ENCODE measurements at regions not wholly inside any gene's neighbourhood (a gene's known extent, or its start where the extent isn't known, plus 50 kb on each side); places are given as distances from the start of the nearest gene placed in this dataset.

DNA sequence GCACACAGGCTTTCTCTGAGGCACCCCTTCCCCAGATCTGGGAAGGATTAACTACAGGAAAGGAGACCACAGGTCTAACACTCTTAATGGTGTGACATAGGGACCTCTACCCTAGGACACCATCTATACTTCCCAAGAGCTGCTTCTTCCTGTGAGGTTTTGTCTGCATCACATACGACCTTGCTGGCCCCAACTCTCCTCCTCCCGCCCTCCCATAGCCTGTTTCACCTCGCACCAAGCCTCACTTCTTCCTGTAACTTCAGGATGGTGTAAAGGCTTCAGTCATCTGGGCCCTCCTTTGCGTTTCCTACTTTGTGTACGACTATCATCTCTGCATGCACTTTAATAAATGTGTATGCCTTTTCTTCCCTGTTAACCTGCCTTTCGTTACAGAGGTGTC, 274.3 kb downstream of the KLF6 start:
- DNase-seq, result no peak

DNA sequence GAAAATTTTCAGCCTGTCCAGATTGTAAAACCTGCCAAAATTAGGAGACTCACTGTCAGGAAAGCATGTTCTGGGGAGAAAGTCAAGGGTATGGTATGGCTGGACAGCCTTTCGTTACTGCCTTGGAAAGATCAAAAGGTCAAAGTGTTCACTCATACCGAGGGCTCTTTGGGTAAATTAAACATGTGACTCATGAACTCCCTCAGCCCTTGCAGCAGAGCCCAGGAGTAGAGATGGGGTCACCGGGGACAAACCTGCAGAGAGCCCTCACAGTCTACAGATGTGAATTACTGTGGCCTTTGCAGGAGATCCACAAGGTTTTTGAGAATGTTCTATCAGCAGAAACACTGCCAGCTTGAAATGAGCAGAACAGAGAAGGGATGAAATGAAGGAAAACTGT, 275.7 kb downstream of the KLF6 start:
- no peak for DNase-seq

DNA sequence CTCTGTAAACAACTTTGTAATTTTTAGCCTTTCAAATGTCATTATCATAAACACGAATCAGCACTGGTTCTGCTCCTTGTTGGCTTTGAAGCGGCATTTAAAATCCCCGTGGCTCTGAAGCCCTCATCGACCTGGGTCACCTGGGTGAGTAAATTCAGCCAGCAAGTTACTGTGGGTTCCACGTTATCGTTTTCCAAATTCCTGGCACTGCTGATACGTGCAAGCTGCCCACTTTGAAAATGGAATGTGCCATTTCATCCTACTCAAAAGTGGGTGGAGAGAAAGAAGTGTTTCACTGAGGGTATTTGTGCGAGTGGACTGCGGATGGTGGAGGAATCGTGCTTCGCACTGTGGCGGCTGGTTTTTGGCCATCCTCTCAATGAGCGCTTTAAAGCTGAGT, 281.7 kb downstream of the KLF6 start:
- DNase-seq, result no peak

DNA sequence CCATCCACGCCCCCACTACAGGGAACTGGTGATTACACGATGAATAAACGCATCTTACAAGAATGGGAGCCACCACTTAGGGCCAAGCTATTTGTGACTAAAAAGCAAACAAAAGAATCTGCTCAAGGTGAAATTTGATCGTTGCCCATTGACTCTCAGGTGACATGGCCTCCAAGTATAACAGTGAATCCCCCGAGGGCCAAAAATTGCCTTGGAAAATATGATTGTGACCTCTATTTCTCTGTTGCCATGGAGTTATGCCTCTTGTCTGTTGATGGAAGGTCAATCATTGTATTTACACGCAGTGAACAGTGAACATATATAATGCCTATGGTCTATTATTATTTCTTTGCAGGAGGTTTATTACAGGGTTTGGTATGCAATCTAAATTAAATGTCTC, 282.3 kb downstream of the KLF6 start:
- DNase-seq, result no peak

DNA sequence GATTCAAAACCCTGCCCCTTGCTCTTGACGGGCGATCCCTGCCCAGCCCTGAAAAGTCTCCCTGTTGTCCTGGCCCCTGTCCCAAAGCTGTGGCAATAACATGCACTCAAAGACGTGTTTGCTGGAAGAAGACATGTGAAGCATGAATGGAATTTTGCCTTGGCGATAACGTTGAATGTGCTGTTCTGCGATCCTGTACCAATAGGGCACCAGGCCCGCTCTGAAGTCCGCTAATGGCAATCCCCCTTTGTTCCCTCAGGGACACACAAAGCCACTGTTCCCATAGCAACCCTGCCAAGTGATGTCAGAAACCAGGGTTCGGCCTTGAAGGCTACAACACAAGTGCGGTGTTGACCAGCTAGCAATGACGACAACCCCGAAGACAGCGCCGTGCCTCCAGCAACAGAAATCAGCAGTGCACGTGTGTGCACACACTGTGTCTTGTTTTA, 284.6 kb downstream of the KLF6 start:
- no peak for DNase-seq

DNA sequence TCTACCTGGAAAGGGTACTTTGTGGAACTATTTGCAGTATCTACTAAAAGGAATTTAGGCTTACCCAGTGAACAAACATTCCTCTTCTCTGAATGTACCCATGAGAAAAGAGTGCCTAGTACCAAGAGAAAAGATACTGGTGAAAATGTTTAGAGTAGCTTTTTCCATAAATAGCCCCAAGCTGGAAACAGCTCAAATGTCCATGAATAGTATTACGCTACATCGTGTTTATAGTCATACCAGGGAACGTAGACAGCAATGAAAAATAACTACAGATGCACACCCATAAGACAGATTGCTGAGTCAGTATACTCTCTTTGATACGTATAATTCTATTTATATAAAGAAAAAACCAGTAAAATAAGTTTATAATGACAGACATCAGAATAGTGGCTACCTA, 285.9 kb downstream of the KLF6 start:
- no peak for DNase-seq

DNA sequence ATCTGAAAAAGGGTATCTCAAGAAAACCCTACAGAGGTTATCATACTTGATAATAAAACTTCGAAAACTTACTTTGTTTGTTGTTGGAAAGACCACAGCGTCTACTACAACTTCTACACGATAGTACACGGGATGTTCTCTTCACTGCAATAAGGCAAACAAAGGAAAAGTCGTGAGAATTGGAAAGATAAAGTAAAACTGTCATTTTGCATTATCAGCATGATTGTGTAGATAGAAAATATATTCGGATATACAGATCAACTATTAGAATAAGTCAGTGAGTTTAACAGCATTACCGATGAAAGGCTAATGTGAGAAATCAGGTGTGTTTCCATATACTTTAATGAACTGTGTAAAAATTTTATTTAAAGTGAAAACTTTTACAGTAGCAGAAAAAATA, 287.4 kb downstream of the KLF6 start:
- no peak for DNase-seq

DNA sequence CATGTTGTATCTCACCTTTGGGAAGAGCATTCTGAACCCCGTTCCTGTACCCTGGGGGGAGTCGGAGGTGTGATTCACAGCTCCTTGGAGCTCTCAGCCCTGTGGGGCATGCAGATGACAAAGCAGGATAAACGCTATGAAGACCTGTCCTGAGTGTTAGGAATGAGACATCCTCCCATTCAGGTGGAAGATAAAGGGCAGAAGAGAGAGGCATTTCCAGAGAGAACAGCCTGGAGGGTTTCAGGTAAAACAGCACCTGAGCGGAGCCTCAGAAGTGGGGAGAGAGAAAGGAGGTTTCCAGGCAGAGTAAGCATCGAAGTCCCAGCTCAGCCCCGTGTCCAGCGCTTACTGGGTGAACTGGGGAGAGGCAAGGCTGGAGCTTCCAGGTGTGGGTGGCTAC, 288.9 kb downstream of the KLF6 start:
- no peak for DNase-seq

DNA sequence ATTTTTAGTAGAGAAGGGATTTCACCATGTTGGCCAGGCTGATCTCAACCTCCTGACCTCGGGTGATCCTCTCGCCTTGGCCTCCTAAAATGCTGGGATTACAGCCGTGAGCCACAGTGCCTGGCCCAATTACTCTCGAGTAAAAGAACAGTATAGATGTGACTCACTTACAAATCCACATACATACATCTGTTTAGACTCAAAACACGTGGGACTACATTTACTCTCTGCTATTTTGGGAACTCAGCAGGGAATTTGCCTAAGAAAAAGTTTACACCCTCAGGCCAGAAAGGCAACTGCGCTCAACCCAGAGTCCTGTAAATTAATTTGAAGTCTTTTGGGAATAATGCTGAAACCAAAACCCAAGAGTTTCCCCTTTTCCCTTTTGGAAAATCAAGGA, 289.7 kb downstream of the KLF6 start:
- no peak for DNase-seq

DNA sequence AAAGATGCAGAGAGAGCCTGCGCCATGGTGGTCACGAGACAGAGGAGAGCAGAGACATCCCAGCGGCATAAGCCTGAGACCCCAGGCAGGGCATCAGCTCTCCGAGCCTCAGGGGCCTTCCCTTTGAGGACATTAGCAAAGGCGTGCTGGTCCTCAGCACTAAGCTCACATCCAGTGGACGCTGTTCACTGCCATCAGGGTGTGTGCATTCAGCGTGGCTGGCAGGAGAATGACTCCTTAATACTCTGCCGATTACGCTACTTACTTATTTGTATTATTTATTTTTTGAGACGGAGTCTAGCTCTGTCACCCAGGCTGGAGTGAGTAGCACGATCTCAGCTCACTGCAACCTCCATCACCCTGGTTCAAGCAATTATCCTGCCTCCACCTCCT, 290.2 kb downstream of the KLF6 start:
- DNase-seq, result no peak

DNA sequence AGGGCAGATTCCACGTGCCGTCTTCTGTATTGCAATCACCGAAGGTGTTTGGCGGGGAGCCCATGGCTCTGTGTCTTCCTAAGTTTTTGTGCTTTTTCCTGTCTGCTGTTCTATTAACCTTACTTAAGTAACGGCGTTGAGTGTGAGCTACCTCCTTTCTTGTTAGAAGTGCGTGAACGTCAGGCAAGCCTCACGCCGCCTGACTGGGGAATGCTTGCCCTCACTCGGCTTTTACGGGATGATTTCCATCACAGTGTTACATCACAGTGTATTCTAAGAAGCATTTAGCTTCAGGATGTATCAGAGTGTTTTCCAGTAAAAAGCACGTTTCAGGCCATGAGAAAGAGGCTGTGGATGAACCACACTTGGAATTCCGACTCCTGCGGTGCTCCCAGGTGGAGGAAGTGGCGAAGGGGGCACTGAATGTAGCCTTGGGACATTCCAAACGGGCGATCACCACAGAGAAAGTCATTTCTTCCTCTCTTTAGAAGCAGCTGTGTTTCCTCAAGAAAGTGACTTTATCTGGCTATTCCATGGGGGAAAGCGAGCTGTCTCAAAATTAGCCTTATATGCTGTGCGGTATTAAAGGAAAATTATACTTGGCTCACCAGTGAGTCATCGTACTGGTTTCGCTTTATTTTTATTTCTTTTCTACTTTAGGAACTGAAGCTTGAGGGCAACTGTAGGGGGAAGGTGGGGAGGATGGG, 290.7 kb downstream of the KLF6 start:
- DNase-seq, result no peak

DNA sequence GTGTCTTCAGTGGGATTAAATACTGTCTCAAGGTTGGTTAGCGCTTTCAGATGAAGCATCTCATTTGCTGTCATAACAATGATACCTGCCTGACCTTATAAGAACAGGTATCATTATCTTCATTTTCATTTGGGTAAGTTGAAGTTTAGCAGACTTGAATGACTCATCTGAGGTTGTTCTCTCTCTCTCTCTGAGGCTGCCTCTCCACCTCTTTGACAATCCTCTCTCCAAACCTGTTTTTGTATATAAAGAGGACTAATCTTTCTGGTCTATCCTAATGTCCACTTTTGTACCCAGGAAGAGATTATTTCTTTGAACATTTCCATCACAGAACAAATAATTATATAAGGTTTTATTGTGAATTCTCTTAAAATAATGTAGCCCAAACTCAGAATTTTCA, 291.4 kb downstream of the KLF6 start:
- no peak for DNase-seq

DNA sequence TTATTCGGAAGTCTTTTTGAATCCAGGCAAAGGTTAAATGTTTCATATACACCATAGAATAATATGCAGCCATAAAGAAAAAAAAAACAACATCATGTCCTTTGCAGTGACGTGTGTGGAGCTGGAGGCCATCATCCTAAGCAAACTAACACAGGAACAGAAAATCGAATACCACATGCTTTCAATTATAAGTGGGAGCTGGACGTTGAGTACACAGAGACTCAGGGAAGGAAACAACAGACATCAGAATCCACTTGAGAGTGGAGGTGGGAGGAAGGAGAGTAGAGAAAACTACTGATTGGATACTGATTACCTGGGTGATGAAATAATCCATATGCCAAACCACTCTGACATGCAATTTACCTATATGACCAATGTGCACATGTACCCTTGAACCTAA, 293.4 kb downstream of the KLF6 start:
- DNase-seq, result no peak

DNA sequence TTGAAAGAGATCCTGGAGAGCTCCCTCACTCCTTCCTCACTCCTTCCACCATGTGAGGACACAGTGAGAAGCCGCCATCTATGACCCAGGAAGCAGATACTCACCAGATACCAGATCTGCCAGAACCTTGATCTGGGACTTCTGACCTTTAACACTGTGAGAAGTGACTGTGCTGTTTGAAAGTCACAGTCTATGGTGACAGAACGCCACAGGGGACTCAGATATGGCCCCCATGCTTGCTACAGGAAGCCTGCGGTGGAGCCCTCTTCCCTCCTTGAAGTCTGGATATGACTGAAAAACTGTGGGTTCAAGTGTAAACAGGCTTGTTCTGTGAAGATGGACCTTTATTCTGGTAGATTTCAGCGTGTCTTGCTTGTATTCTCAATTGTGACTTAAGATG, 297.8 kb downstream of the KLF6 start:
- no peak for DNase-seq

DNA sequence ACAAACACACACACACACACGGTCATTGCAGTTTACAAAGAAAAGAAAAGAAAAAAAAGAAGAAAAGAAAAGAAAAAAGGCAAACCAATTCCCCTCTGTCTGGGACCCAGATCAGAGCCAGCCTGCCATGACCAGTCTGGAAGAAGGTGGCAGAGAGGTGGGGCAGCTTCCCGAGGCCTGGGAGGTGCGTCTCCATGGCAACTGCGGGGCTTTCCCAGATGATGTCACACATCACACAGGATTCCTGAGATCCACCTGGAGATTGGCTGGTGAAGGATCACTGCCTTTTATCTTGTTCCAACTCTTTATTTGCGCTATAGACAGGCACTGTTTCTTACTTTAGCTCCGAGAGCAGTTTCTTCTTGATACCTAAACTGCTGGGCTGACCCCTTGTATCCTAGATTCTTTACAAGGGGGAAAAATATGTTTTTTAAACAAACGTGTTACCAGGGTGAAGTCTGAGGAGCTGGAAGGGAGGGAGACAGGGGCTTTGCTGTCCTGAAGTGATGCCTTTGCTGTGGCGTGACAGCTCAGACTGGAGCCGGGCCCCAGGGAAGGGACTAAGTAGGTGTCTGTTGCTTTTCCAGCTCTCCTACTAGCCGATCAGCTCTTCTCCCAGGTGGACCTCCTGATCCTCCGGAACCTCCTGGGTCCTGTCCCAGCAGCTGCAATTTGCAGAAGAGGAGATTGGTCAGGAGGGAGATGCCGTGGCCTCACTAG, 298.5 kb downstream of the KLF6 start:
- peak in 1 of 2 donors; percentile 52 for DNase-seq

DNA sequence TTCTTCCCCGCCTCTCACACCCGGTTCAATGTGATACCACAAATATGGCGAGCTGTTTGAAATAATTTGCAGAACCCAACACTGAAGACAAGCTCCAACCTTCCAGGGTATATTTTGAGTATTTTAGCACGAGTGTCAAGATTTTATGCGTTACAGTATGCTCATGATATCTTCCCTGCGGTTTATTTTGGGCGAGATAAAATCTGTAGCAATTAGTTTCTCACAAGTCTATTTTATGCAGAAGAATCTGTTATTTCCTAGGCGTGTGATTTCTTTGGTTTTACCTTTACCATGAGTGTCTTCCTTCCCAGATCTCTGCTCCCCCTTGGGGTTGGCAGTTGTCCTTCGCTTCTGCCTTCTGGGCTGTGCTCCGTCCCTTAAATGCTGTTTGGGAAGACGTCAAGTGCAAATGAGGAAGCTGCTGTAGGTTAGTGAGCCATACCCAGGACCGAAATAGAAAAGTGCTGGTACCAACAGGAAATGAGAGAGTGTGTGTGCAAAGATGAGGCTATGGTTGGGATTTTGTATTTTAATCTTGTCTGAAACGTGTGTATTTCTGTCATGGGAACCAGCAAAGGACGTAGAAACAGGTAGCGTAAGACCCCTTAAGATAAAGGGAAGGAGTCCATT, 299.8 kb downstream of the KLF6 start:
- peak; percentile 14 to 60 for DNase-seq

DNA sequence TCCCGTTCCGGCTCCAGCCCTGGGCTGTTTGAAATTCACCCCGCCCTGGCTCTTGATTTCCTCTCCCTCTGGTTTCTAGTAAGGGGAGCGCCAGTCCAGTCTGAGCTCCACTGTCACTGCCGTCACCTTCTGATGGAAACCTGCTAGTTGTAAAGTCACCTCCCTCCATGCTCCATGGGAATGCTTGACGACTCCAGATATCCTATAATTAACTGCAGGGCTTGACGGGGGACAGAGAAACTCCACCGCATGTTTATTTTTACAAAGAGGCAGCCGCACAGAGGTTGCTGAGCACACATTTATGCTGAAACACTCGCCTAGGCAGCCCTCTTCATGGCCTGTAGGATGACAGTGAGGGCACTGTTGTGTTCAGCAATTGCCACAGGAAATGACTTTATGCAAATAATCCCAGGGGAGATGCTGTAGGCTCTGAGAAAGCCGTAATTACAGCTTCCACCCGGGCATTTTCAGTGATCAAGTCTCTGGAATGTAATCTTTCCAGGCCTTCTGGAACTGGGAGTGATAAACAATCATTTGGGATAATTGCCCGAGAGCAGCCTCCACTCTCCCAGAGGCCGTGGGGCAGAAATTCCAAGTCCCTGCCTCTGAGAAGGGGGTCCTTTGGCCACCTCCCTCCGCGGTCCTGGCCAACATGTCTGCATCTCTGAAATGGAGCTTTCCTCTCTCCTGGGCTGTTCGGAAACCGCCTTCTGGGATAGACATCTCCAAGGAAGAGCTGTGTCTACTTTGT, 300.5 kb downstream of the KLF6 start:
- DNase-seq, result peak in 1 of 2 donors; percentile 47

DNA sequence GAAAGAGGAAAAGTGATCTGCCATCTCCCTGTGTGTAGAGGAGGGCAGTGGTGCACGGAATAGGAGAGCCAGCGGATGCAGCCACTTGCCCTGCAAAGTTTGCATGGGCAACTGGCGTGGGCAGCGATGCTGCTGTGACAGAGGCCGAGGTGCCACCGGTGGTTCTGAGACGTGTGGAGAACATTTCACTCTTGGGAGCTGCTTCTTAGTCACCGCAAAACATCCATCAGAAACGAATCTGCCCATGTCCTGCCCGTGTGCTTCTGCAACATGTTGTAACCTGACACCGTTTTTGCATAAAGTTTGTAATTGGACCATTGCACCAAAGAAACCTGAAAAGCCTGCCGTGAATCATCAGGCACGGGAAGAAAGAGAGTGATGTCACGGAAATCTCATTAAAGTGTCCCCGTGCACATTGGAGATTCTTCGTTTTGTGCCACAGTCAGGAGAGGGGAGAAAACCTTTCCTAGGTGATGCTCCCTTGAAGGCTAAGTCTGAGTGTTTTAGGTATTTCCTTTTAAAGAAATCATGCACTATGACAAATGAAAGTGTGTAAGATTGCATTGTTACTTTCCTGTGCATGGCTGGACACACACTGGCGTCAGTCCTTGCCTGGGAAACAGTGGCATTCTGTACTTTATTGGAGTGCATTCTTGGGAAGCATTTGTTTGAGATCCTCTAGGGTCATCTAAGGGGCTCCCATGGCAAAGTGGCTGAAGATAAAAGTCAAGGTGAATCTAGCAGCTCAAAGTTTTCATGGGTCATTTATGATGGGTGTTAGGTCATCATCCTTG, 302.6 kb downstream of the KLF6 start:
- DNase-seq, result no peak

DNA sequence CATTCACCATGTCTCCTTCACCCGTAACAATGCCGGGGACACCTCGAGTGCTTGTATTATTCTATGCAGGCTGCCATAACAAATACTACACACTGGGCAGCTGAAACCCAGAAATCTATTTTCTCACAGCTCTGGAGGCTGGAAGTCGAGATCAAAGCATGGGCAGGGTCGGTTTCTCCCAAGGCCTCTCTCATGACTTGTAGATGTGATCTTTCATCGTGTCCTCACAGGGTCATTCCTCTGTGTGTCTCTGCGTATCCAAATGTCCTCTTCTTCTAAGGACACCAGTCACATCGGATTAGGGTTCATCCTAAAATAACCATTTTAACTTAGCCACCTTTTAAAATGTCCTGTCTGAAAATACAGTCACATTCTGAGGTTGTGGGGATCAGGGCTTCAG, 303.5 kb downstream of the KLF6 start:
- no peak for DNase-seq

DNA sequence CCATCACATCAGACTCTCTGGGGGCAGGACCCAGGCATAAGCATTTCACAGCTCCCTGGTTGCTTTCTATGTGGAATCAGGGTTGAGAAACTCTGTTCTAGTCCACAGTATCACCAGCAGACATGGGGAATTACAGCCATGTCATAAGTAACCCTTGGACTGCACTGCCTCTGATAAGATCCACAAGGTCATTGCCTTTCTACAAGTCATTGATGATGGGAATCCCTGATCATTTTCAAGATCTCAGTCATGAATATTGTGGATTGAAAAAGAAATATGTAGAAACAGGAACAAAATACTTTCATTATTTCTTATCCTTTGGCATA, 304.1 kb downstream of the KLF6 start:
- DNase-seq, result no peak

DNA sequence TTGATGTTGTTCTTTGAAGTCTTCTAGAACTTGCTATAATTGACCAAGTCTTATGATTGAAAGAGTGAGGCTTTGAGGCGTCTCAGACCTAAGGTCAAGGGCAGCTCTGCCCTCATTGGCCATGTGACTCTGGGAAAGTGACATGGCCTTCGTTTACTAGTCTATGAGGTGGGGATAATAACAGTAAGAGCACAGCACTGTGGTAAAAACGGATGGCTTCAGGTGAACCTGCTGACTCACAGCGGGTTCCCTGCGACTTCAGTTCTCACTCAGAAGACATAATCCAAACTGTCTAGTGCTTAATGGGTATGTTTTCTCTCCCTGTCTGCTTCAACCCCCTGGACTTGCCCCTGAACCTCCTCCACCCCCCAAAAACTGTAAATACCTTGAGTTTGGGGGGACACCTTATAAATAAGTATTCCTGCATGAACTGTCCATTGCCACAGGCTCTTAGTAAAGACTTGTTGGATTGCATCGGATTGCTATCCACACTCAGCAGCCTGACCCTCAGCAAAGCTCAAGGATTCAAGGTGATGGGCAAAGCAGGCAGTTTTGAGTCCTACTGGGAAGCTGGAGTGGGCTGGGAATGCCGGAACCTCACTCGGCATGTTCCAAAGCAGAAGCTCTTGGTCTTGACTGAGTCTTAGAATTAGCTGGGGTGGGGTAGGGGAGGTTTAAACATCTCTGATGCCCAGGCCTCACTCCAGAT, 304.6 kb downstream of the KLF6 start:
- no peak for DNase-seq

DNA sequence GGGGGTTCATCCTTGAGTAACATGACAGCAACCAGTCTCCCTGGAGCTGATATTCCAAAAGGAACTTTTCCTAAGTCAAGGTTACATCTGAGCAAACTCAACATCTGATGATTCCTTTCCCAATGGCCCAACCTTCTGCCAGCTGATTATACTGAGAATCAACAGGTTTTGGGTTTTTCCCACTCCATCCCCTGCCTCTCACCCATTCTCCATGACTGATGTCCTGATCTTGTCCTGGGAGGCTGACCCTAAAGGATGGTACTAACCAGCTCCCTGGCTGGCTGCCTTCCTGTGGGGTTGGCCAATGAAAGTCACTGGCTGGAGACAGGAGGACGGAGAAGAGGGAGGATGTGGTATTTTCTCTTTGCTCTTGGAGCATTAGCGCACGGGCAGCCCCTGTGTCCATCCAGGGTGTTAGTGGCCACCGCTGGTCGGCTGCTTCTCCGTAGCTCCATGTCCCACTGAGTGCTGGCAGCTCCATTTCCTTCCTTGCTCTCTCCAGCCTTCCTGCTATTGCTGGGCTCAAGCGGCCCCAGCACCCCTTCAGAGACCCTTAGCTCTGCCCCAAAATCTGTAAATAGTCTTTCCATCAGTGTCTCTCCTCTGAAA, 306.2 kb upstream of the PITRM1 start:
- DNase-seq, result no peak
